Muscle of leg (tissue), 3 donors: ENCODE measurements at regions not wholly inside any gene's neighbourhood (a gene's known extent, or its start where the extent isn't known, plus 50 kb on each side); places are given as distances from the start of the nearest gene placed in this dataset.

ENCODE experiments used
- DNase-seq: peaks from one replicate; pipeline ENCODE4 v3.0.0; 2013
- H3K27ac ChIP-seq: one replicate; pipeline ENCODE4 v1.5.1; 2013; ENCODE audit warnings: mild to moderate bottlenecking, low read length, control low read depth
- H3K27me3 ChIP-seq: one replicate; pipeline ENCODE4 v1.6.1; 2013; ENCODE audit warnings: low read length; ENCODE audit not compliant: control insufficient read depth, insufficient read depth
- H3K36me3 ChIP-seq: one replicate; pipeline ENCODE4 v1.6.1; 2013; ENCODE audit warnings: low read length; ENCODE audit not compliant: control insufficient read depth, insufficient read depth
- H3K4me1 ChIP-seq: one replicate; pipeline ENCODE4 v1.6.1; 2013; ENCODE audit warnings: low read length; ENCODE audit not compliant: control insufficient read depth, insufficient read depth
- H3K4me3 ChIP-seq: one replicate; pipeline ENCODE4 v1.5.1; 2013; ENCODE audit warnings: low read length, control low read depth
- H3K9me3 ChIP-seq: replicated peaks from 2 replicates; pipeline ENCODE4 v1.6.1; 2013; ENCODE audit warnings: low read depth, low read length; ENCODE audit not compliant: control insufficient read depth
- WGBS: methylation state at CpG from one replicate; pipeline ENCODE4 v1.1.5; 2013; ENCODE audit warnings: missing lambda C conversion rate; ENCODE audit not compliant: insufficient coverage; 5-methylcytosine and 5-hydroxymethylcytosine counted together

DNA sequence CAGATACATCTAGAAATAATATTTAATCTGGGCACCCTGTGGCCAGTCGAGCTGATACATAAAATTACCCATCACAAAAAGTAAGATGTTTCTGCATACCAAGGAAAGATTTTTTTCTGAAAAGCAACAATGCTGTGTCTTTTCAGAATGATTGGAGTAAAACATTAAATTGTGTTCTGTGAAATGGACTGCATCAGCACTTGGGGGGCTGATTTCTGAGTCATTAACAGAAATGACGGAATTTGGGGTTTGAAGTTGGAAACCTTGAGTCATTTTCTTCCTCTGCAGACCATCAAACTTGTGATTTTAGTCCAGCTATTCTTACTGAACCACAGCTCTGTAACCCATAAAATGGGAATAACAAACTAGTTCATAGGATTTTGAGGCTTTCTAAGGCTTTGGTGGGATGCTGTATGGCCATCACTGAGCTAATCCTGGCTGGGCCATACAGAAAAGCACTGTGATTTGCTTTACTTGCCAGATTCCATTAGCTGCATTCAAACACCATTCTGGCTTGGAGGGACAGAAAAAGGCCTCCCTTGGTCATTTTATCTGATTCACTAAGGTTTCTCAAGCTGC, 739.4 kb upstream of the IGFBP3 start:
- Histone ChIP-seq H3K36me3 (no peaks in the 10 kb centered on the region), H3K9me3 (no peaks in the 10 kb centered on the region), H3K4me1 (no peaks in the 10 kb centered on the region), H3K27ac (no peak overlapping the region), H3K27me3 (no peaks in the 10 kb centered on the region), H3K4me3 (no peak overlapping the region)
- no CpG with 5 or more reads among the region's 2 CpGs for WGBS
- DNase-seq, result peak; percentile 22

DNA sequence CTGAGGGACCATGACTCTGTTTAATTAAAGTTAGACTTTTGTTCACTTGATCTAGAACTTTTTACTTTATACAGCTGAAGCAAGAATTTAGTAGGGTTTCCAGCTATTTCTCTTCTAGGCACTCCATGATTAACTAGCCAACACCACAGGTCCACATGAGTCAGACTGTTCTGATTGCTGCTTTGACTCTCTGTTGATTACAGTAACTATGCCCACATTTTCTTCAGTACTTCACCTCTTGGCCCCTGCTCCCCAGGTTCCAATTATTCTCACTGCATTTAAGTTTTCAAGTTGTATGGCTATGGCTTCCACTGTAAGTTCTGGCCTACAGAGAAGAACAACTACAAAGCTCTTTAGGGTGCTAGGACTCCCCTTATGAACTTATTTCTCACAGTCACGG, 737.2 kb upstream of the IGFBP3 start:
- no peak for DNase-seq
- Histone ChIP-seq H3K4me1 (no peaks in the 10 kb centered on the region), H3K9me3 (no peaks in the 10 kb centered on the region), H3K27me3 (no peaks in the 10 kb centered on the region), H3K36me3 (no peaks in the 10 kb centered on the region), H3K27ac (no peak overlapping the region), H3K4me3 (no peak overlapping the region)
- 83% methylated on average over 1 of the region's 1 CpG for WGBS

DNA sequence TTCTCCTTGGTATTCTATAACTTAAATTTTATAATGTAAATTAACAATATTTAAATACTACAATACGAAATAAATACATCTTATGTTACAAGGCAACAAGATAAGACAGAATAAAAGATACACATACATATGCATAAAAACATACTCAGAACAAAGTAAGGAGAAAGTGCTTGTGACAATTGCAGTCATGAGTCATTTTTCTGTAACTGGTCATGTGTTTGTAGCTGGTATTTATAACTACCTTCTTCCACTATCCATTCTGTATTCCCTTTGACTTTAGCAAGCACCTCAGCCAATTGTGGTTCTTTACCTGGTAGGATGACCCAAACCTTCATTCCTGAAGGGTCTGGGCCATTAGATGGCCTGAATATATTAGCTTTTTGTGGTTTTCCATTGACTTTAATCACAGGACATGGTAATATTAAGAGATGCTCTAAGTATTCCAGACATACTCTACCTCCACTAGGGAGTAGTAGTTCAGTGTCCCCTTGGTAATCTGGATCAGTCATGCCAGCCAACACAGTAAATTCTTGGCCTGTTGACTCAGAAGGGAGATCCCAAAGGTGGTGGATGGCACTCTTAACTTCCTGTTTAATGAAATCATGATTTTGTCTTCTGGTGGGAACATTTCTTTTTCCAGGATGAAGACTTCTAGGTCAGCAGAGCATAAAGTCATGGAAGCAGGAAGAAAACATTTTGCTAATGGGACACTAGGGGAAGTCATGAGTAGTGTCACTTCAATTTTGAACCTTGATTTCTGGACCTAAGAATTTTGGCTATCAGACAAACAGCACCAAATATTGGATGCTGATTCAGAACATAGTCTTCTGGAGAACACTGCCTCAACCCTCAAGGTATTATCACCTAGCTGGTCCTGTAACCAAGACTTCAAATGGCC, 733.7 kb upstream of the IGFBP3 start:
- no peaks in the 10 kb centered on the region for H3K9me3 ChIP-seq
- H3K36me3 ChIP-seq, result no peaks in the 10 kb centered on the region
- no peaks in the 10 kb centered on the region for H3K4me1 ChIP-seq
- WGBS, result no CpG with 5 or more reads among the region's 1 CpG
- no peaks in the 10 kb centered on the region for H3K27me3 ChIP-seq
- no peak overlapping the region for H3K4me3 ChIP-seq
- no peak overlapping the region for H3K27ac ChIP-seq
- no peak for DNase-seq

DNA sequence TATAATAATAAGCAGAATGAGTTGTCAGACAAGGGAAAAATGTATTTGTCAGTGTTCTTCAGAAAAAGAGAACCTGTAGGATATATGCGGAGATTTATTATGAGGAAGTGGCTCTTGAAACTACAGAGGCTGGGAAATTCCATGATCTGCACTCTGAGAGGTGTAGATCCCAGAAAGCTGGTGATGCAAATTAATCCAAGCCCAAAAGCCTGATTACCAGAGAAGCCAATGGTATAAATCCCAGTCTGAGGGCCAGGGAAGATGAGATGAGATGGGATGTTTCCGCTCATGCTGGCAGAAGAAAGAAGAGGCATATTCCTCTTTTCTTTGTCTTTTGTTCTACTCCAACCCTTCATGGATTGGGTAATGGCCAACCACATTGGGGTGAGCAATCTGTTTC, 732.8 kb upstream of the IGFBP3 start:
- whole genome bisulfite sequencing, result 80% methylated on average over 1 of the region's 2 CpGs
- Histone ChIP-seq H3K4me1 (no peaks in the 10 kb centered on the region), H3K27ac (no peak overlapping the region), H3K4me3 (no peak overlapping the region), H3K36me3 (no peaks in the 10 kb centered on the region), H3K27me3 (no peaks in the 10 kb centered on the region), H3K9me3 (no peaks in the 10 kb centered on the region)
- no peak for DNase-seq

DNA sequence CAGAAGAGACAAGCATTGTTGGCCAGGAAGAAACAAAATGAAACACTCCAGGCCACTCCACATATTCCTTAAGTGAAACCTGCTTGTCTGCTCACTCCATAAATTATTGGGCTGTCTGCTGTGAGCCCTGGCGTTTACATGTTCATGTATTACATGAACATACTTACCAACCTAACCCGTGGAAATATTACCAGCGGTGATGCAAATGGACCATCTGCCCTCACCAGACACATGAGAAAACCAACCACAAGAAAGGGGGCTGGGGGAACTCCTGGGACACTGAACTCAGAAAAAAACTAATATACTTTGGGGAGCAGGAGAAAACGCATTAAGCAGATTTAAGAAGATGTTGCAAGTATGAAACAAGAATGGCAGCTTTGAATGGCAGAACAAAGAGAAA, 731.2 kb upstream of the IGFBP3 start:
- Histone ChIP-seq H3K36me3 (no peaks in the 10 kb centered on the region), H3K4me1 (no peaks in the 10 kb centered on the region), H3K9me3 (peaks cover 2% of the 10 kb centered on the region), H3K27me3 (no peaks in the 10 kb centered on the region), H3K27ac (no peak overlapping the region), H3K4me3 (no peak overlapping the region)
- DNase-seq, result no peak
- WGBS, result 43% methylated on average over 1 of the region's 4 CpGs

DNA sequence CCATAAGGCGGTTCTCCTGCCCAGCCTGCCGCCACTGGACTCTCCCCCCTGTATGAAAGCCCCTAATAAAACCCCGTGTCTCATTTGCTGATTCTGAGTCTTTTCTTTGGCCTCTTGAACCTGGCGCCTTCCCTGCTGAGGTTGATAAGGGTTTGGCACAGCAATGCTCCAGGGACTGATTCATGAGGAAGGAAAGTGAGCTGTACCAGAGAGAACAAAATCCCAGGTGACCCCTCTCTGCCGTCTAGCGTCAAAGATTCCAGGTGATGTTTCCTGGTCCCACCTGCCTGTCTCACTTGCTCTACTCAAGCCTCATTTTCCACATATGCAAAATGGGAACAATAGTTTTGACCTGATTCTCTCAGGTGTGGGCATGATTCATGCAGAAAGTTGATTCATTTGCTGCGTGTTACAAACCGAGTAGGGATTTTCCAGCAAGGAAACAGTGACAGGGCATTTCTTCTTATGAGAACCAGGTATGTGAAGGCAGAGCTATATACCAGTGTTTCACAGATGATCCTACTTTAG, 730.6 kb upstream of the IGFBP3 start:
- 75% methylated on average over 5 of the region's 8 CpGs for WGBS
- DNase-seq, result no peak
- H3K4me1 ChIP-seq, result no peaks in the 10 kb centered on the region
- no peaks in the 10 kb centered on the region for H3K36me3 ChIP-seq
- peaks cover 2% of the 10 kb centered on the region for H3K9me3 ChIP-seq
- no peak overlapping the region for H3K4me3 ChIP-seq
- no peak overlapping the region for H3K27ac ChIP-seq
- H3K27me3 ChIP-seq, result no peaks in the 10 kb centered on the region

DNA sequence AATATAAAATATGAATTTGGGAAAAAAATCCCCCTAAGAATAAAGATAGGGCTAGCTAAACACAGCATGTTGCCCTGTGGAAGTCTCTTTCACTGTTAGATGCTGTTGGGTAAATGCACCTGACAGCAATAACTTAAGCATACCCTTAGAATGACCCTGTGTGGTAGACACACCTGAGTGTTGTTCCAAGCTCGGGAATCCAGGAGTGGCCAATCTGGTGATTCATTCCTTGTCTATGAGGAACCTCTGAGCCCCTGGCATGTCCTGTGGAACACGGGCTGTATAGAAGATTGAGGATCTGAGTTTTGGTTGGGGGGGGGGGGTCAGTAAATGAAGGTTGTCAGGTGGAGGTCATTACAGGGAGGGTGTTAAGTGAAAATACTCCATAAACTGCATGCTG, 730.0 kb upstream of the IGFBP3 start:
- Histone ChIP-seq H3K9me3 (peaks cover 2% of the 10 kb centered on the region), H3K36me3 (no peaks in the 10 kb centered on the region), H3K27ac (no peak overlapping the region), H3K4me1 (no peaks in the 10 kb centered on the region), H3K27me3 (no peaks in the 10 kb centered on the region), H3K4me3 (no peak overlapping the region)
- DNase-seq, result no peak
- 61% methylated on average over 2 of the region's 2 CpGs for WGBS

DNA sequence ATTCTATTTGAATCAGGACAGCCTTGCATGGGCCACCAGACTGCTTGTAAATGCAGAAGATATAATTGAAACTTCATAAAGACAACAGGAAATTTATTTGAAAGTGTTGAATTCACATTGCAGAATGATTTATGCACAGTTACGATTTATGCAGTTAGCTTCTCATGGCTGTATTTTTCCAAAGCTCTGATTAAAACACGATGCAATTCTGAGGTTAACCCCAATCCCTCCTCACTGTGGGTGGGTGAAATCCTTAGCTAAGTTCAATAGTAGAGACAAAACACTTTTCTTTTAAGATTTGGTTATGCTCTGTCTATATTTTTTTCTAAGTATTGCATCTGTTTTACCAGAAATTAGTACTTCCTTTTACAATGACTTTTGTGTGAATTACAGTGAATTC, 728.8 kb upstream of the IGFBP3 start:
- Histone ChIP-seq H3K36me3 (no peaks in the 10 kb centered on the region), H3K27me3 (no peaks in the 10 kb centered on the region), H3K27ac (no peak overlapping the region), H3K4me3 (no peak overlapping the region), H3K9me3 (peaks cover 2% of the 10 kb centered on the region), H3K4me1 (no peaks in the 10 kb centered on the region)
- no CpG with 5 or more reads among the region's 2 CpGs for WGBS
- DNase-seq, result no peak

DNA sequence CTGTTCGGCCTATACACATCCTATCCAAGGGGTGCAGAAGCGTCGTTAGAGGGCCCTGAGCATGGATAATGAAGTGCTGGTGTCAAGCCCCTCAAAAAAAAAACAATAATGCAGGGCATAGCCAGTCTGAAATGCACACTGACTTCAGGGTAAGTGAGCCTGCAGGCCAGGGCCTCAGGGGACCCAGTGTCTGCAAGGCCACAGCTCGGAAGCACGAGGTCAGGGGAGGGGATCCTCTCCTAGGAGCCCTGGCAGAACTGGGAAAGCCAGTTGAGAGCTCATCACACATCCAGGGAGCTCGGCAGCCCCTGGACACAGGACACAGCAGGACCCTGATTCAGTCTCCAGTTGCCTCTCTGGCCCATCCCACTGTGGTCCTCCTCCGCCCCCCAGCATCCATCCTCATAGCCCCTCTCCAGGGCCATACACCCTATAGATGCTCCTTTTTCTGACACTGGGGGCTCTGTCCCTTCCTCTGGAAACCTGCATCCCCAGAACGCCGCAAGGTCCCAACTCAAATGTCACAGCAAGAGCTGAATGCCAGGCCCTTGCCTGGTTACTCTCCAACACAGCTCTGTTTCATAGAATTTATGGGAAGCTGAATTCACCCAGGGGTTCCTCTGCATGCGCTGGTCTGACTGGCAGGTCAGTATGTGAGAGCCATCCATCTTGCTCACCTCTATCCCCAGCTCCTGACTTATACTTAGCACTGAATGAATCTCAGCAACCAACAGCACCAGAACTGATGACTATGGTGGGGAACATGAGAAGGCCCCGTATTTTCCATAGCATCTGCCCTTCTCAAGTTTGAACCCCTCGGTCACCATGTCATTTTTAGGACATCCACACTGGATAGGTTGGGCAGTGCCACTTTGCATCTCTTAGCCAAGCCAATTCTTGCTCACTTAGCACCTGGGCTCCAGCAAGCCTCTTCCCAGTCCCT, 717.0 kb upstream of the IGFBP3 start:
- Histone ChIP-seq H3K9me3 (no peaks in the 10 kb centered on the region), H3K27me3 (no peaks in the 10 kb centered on the region), H3K4me1 (no peaks in the 10 kb centered on the region), H3K4me3 (no peak overlapping the region), H3K27ac (no peak overlapping the region), H3K36me3 (no peaks in the 10 kb centered on the region)
- WGBS, result 84% methylated on average over 10 of the region's 12 CpGs
- DNase-seq, result no peak

DNA sequence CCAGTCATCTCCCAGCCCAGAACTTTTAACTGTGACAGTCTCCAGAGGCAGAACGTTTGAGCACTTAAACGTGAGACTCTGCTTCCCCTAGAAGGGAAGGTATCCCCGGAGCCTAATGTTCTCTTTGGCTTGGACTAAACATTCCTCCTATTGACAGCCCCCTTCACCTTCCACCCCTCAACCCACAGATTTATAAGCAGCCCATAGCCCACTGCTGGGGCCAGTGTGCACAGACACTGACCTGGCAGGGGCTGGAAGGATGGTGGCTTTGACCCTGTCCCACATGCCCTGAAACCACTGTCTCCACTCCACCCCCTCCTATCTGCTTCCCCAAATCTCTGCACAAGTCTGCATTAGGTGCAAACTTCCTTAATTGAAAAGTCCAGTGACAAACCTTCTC, 715.0 kb upstream of the IGFBP3 start:
- Histone ChIP-seq H3K27me3 (no peaks in the 10 kb centered on the region), H3K36me3 (no peaks in the 10 kb centered on the region), H3K4me3 (no peak overlapping the region), H3K9me3 (no peaks in the 10 kb centered on the region), H3K27ac (no peak overlapping the region), H3K4me1 (no peaks in the 10 kb centered on the region)
- WGBS, result 48% methylated on average over 3 of the region's 3 CpGs
- no peak for DNase-seq
